ENCODE measurements at regions not wholly inside any gene's neighbourhood (a gene's known extent, or its start where the extent isn't known, plus 50 kb on each side); places are given as distances from the start of the nearest gene placed in this dataset.

DNA sequence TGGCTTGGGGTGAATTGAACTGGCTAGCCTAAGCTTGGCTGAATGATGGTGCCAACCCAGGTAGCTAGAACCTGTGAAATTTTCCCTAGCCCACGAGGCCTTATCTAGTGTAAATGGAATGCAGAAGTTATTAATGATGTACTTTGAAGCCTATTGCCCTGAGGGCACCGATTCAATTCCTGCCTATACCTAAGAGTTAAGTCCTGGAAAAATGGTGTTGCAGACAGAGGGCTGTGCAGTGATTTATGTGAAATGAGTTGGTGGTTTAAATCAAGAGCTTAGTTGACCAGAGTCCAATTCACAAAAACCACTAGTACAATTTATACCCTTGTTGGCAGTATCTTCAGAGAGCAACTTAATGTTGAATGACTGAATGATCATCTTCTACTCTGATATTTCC is 373.8 kb upstream of the JAG1 start:
- no peak for TF ChIP-seq SIN3A (IDR thresholded peaks at IDR 0.05; ENCODE audit: borderline replicate concordance, insufficient read depth, low read length)
- no peak for TF ChIP-seq FOXP2 (optimal IDR thresholded peaks at IDR 0.05; ENCODE audit: borderline replicate concordance, extremely low read depth, extremely low read length, insufficient read depth)
- TF ChIP-seq TAF1 (IDR thresholded peaks at IDR 0.05; ENCODE audit: borderline replicate concordance, insufficient read depth, low read length) = no peak
- no peak for TF ChIP-seq POLR2AphosphoS5 (IDR thresholded peaks at IDR 0.05; ENCODE audit: low read depth, low read length)
- TF ChIP-seq, protein P1, sequence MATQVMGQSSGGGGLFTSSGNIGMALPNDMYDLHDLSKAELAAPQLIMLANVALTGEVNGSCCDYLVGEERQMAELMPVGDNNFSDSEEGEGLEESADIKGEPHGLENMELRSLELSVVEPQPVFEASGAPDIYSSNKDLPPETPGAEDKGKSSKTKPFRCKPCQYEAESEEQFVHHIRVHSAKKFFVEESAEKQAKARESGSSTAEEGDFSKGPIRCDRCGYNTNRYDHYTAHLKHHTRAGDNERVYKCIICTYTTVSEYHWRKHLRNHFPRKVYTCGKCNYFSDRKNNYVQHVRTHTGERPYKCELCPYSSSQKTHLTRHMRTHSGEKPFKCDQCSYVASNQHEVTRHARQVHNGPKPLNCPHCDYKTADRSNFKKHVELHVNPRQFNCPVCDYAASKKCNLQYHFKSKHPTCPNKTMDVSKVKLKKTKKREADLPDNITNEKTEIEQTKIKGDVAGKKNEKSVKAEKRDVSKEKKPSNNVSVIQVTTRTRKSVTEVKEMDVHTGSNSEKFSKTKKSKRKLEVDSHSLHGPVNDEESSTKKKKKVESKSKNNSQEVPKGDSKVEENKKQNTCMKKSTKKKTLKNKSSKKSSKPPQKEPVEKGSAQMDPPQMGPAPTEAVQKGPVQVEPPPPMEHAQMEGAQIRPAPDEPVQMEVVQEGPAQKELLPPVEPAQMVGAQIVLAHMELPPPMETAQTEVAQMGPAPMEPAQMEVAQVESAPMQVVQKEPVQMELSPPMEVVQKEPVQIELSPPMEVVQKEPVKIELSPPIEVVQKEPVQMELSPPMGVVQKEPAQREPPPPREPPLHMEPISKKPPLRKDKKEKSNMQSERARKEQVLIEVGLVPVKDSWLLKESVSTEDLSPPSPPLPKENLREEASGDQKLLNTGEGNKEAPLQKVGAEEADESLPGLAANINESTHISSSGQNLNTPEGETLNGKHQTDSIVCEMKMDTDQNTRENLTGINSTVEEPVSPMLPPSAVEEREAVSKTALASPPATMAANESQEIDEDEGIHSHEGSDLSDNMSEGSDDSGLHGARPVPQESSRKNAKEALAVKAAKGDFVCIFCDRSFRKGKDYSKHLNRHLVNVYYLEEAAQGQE (IDR thresholded peaks at IDR 0.05; ENCODE audit: insufficient read depth in 1 of 2, low read depth in 2 of 2, low read length in 2 of 2) = no peak

DNA sequence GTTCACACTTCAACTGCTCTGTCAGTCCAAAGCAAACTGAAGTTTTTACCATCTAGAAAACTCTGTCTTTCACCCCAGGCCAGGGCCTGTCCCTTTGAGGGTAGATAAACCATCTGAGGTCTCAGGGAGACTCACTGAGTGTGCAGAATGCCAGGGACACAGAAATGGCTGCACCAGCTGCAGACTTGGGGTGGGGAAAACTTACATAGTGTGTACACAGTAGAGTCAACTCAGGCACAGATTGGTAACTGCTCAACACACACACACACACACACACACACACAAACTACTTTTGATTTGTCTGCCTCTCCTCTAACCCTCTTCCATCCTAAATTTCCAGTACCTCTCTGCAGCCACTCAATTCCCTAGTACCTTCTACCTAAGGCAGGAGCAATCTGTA is 374.9 kb upstream of the JAG1 start:
- TF ChIP-seq POLR2AphosphoS5 (IDR thresholded peaks at IDR 0.05; ENCODE audit: low read depth, low read length) = no peak
- TF ChIP-seq SIN3A (IDR thresholded peaks at IDR 0.05; ENCODE audit: borderline replicate concordance, insufficient read depth, low read length) = no peak
- TF ChIP-seq, protein P1 (IDR thresholded peaks at IDR 0.05; ENCODE audit: insufficient read depth in 1 of 2, low read depth in 2 of 2, low read length in 2 of 2) = no peak
- TF ChIP-seq FOXP2 (optimal IDR thresholded peaks at IDR 0.05; ENCODE audit: borderline replicate concordance, extremely low read depth, extremely low read length, insufficient read depth) = no peak
- no peak for TF ChIP-seq TAF1 (IDR thresholded peaks at IDR 0.05; ENCODE audit: borderline replicate concordance, insufficient read depth, low read length)

DNA sequence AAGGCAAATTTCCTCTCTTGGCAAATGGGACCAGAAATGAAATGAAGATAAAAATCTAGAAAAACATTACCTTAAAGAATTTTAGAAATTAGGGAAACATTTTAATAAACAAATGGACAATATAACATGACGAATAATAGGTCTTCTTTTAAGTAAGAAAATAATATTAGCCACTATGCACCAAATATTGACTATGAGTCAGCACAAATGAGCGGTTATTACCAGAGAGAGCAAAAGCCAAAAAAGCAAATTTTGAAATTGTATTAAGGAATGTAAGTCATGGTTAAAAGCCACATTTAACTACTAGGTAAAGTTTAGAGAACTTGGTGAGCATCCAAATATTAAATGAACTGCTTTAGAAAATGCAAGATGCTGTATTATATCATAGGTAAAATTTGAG is 376.6 kb upstream of the JAG1 start:
- TF ChIP-seq SIN3A (IDR thresholded peaks at IDR 0.05; ENCODE audit: borderline replicate concordance, insufficient read depth, low read length) = no peak
- no peak for TF ChIP-seq TAF1 (IDR thresholded peaks at IDR 0.05; ENCODE audit: borderline replicate concordance, insufficient read depth, low read length)
- TF ChIP-seq POLR2AphosphoS5 (IDR thresholded peaks at IDR 0.05; ENCODE audit: low read depth, low read length) = no peak
- TF ChIP-seq, protein P1 (IDR thresholded peaks at IDR 0.05; ENCODE audit: insufficient read depth in 1 of 2, low read depth in 2 of 2, low read length in 2 of 2) = no peak
- no peak for TF ChIP-seq FOXP2 (optimal IDR thresholded peaks at IDR 0.05; ENCODE audit: borderline replicate concordance, extremely low read depth, extremely low read length, insufficient read depth)

DNA sequence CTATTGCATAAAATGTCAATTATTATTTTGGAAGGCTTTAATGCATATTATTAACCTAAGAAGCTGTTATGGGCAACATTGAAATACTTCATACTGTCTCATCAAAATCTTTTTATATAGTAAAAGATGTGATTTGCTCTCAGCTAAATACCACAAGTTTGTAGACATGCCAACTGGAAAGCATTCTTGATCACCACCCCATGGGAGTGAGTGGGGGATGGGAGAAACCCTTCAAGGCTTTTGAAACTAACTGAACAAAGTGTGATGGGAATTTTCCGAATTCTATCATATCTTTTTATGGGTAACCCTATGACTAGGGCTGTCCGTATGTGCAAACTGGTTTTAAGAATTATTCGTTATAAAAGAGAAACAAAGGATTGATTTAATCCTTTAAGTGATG is 377.3 kb upstream of the JAG1 start:
- TF ChIP-seq POLR2AphosphoS5 (IDR thresholded peaks at IDR 0.05; ENCODE audit: low read depth, low read length) = no peak
- TF ChIP-seq FOXP2 (optimal IDR thresholded peaks at IDR 0.05; ENCODE audit: borderline replicate concordance, extremely low read depth, extremely low read length, insufficient read depth) = no peak
- TF ChIP-seq, protein P1 (IDR thresholded peaks at IDR 0.05; ENCODE audit: insufficient read depth in 1 of 2, low read depth in 2 of 2, low read length in 2 of 2) = no peak
- TF ChIP-seq TAF1 (IDR thresholded peaks at IDR 0.05; ENCODE audit: borderline replicate concordance, insufficient read depth, low read length) = no peak
- TF ChIP-seq SIN3A (IDR thresholded peaks at IDR 0.05; ENCODE audit: borderline replicate concordance, insufficient read depth, low read length) = no peak

DNA sequence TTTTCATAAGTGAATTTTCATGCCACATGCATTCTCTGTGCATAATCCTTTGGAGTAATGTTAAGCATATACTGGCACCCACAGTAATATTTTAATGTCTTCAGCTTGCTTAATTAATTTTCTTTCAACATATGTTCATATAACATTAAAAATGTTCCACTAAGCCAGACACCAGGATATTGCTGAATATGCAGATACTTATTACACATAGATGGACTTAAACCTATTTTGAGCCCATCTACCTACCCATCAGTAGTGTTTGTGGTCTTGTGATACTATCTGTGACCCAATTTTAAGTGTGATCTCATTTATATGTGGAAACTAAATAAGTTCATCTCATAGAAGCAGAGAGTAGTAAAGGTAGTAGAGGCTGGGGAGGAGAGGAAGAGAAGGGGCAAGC is 379.5 kb upstream of the JAG1 start:
- TF ChIP-seq POLR2AphosphoS5 (IDR thresholded peaks at IDR 0.05; ENCODE audit: low read depth, low read length) = no peak
- TF ChIP-seq, protein P1 (IDR thresholded peaks at IDR 0.05; ENCODE audit: insufficient read depth in 1 of 2, low read depth in 2 of 2, low read length in 2 of 2) = no peak
- TF ChIP-seq FOXP2 (optimal IDR thresholded peaks at IDR 0.05; ENCODE audit: borderline replicate concordance, extremely low read depth, extremely low read length, insufficient read depth) = no peak
- TF ChIP-seq TAF1 (IDR thresholded peaks at IDR 0.05; ENCODE audit: borderline replicate concordance, insufficient read depth, low read length) = no peak
- no peak for TF ChIP-seq SIN3A (IDR thresholded peaks at IDR 0.05; ENCODE audit: borderline replicate concordance, insufficient read depth, low read length)
